Thymus (tissue), 11 donors: ENCODE measurements at regions not wholly inside any gene's neighbourhood (a gene's known extent, or its start where the extent isn't known, plus 50 kb on each side); places are given as distances from the start of the nearest gene placed in this dataset.

Experiments
- DNase-seq, 9 donors: peaks; one replicate each; pipeline ENCODE4 v3.0.0-alpha.2; 2013; ENCODE audit warnings: low spot score in 9 of 9, low read depth in 6 of 9, missing footprints in 1 of 9
- H3K27ac ChIP-seq, 2 donors: one replicate each; pipeline ENCODE4 v1.5.1; 2013; ENCODE audit warnings: control low read depth in 1 of 2, low read depth in 1 of 2, low read length in 1 of 2, mild to moderate bottlenecking in 1 of 2, moderate library complexity in 1 of 2
- H3K27me3 ChIP-seq, 2 donors: one replicate each; pipeline ENCODE4 v1.5.1; 2013; ENCODE audit warnings: low read length in 1 of 2; ENCODE audit not compliant: control insufficient read depth in 2 of 2, insufficient read depth in 1 of 2
- H3K36me3 ChIP-seq, 2 donors: one replicate each; pipeline ENCODE4 v1.5.1; 2013; ENCODE audit warnings: low read length in 1 of 2, mild to moderate bottlenecking in 1 of 2, moderate library complexity in 1 of 2; ENCODE audit not compliant: control insufficient read depth in 2 of 2, insufficient read depth in 2 of 2
- H3K4me1 ChIP-seq, 2 donors: one replicate each; pipeline ENCODE4 v1.5.1; 2013; ENCODE audit warnings: low read length in 2 of 2; ENCODE audit not compliant: control insufficient read depth in 2 of 2, insufficient read depth in 2 of 2
- H3K4me3 ChIP-seq, 2 donors: one replicate each; pipeline ENCODE4 v1.5.1; 2013; ENCODE audit warnings: low read length in 2 of 2, control low read depth in 1 of 2, mild to moderate bottlenecking in 1 of 2
- H3K9me3 ChIP-seq, 2 donors: one replicate each; pipeline ENCODE4 v1.5.1; 2013; ENCODE audit warnings: low read length in 1 of 2, mild to moderate bottlenecking in 1 of 2; ENCODE audit not compliant: control insufficient read depth in 2 of 2, insufficient read depth in 1 of 2
- WGBS: extraction: QIAGEN DNeasy Blood & Tissue Kit; methylation state at CpG from one replicate; pipeline ENCODE4 v1.1.7; 2013; 5-methylcytosine and 5-hydroxymethylcytosine counted together
- donor health status: healthy.

- Histone ChIP-seq H3K4me1 (no peaks in the 10 kb centered on the region), H3K27ac (no peak overlapping the region), H3K9me3 (peaks cover 0 to 5% of the 10 kb centered on the region in 2 donors), H3K27me3 (peaks cover 0 to 8% of the 10 kb centered on the region in 2 donors), H3K36me3 (no peaks in the 10 kb centered on the region), H3K4me3 (no peak overlapping the region)
- no peak for DNase-seq
- WGBS, result 72% methylated on average over 8 of the region's 8 CpGs
Measured at GRCh38 chr6:1043458-1043836, 268.5 kb upstream of the FOXQ1 start.

GRCh38 chr6:1042583-1043457 is 269.1 kb upstream of the FOXQ1 start:
- H3K27me3 ChIP-seq, result peaks cover 0 to 4% of the 10 kb centered on the region in 2 donors
- peaks cover 0 to 5% of the 10 kb centered on the region in 2 donors for H3K9me3 ChIP-seq
- no peak overlapping the region for H3K27ac ChIP-seq
- H3K4me3 ChIP-seq, result no peak overlapping the region
- WGBS, result 94% methylated on average over 15 of the region's 15 CpGs
- no peaks in the 10 kb centered on the region for H3K36me3 ChIP-seq
- no peak for DNase-seq
- H3K4me1 ChIP-seq, result no peaks in the 10 kb centered on the region

- Histone ChIP-seq H3K27me3 (peaks cover 0 to 2% of the 10 kb centered on the region in 2 donors), H3K4me1 (no peaks in the 10 kb centered on the region), H3K4me3 (no peak overlapping the region), H3K36me3 (no peaks in the 10 kb centered on the region), H3K27ac (no peak overlapping the region), H3K9me3 (peaks cover 0 to 5% of the 10 kb centered on the region in 2 donors)
- no peak for DNase-seq
- WGBS, result 79% methylated on average over 12 of the region's 12 CpGs
Measured at GRCh38 chr6:1040393-1040792, 271.5 kb upstream of the FOXQ1 start.

- no peak overlapping the region for H3K27ac ChIP-seq
- WGBS, result 88% methylated on average over 2 of the region's 2 CpGs
- no peaks in the 10 kb centered on the region for H3K4me1 ChIP-seq
- no peak overlapping the region for H3K4me3 ChIP-seq
- peaks cover 0 to 5% of the 10 kb centered on the region in 2 donors for H3K9me3 ChIP-seq
- no peak for DNase-seq
- no peaks in the 10 kb centered on the region for H3K36me3 ChIP-seq
- peaks cover 0 to 2% of the 10 kb centered on the region in 2 donors for H3K27me3 ChIP-seq
Measured at GRCh38 chr6:1039746-1040145, 272.2 kb upstream of the FOXQ1 start.

- H3K4me3 ChIP-seq, result no peak overlapping the region
- H3K27me3 ChIP-seq, result peaks cover 0 to 2% of the 10 kb centered on the region in 2 donors
- H3K9me3 ChIP-seq, result peaks cover 0 to 5% of the 10 kb centered on the region in 2 donors
- no peak overlapping the region for H3K27ac ChIP-seq
- no peaks in the 10 kb centered on the region for H3K4me1 ChIP-seq
- no peak for DNase-seq
- H3K36me3 ChIP-seq, result no peaks in the 10 kb centered on the region
- 86% methylated on average over 9 of the region's 9 CpGs for WGBS
Measured at GRCh38 chr6:1039191-1039590, 272.7 kb upstream of the FOXQ1 start.

- 93% methylated on average over 10 of the region's 10 CpGs for WGBS
- H3K36me3 ChIP-seq, result no peaks in the 10 kb centered on the region
- no peak overlapping the region for H3K27ac ChIP-seq
- H3K4me1 ChIP-seq, result no peaks in the 10 kb centered on the region
- DNase-seq, result no peak
- peaks cover 0 to 5% of the 10 kb centered on the region in 2 donors for H3K9me3 ChIP-seq
- H3K4me3 ChIP-seq, result no peak overlapping the region
- H3K27me3 ChIP-seq, result peaks cover 0 to 2% of the 10 kb centered on the region in 2 donors
Measured at GRCh38 chr6:1037430-1038202, 274.3 kb upstream of the FOXQ1 start.

- Histone ChIP-seq H3K27me3 (peaks cover 0 to 2% of the 10 kb centered on the region in 2 donors), H3K4me3 (no peak overlapping the region), H3K4me1 (no peaks in the 10 kb centered on the region), H3K36me3 (no peaks in the 10 kb centered on the region), H3K9me3 (peaks cover 0 to 5% of the 10 kb centered on the region in 2 donors), H3K27ac (no peak overlapping the region)
- no peak for DNase-seq
- 86% methylated on average over 11 of the region's 11 CpGs for WGBS
Measured at GRCh38 chr6:1035401-1035800, 276.5 kb upstream of the FOXQ1 start.

- no peaks in the 10 kb centered on the region for H3K4me1 ChIP-seq
- H3K36me3 ChIP-seq, result no peaks in the 10 kb centered on the region
- 79% methylated on average over 2 of the region's 2 CpGs for WGBS
- H3K27ac ChIP-seq, result no peak overlapping the region
- no peaks in the 10 kb centered on the region for H3K9me3 ChIP-seq
- H3K4me3 ChIP-seq, result no peak overlapping the region
- no peak for DNase-seq
- no peaks in the 10 kb centered on the region for H3K27me3 ChIP-seq
Measured at GRCh38 chr6:1031720-1032119, 280.2 kb upstream of the FOXQ1 start.

- no peak overlapping the region for H3K4me3 ChIP-seq
- 90% methylated on average over 5 of the region's 5 CpGs for WGBS
- DNase-seq, result no peak
- no peaks in the 10 kb centered on the region for H3K27me3 ChIP-seq
- H3K4me1 ChIP-seq, result no peaks in the 10 kb centered on the region
- H3K9me3 ChIP-seq, result no peaks in the 10 kb centered on the region
- H3K27ac ChIP-seq, result no peak overlapping the region
- no peaks in the 10 kb centered on the region for H3K36me3 ChIP-seq
Measured at GRCh38 chr6:1029141-1029540, 282.8 kb upstream of the FOXQ1 start.
